HCT116 (cell line): ENCODE measurements at regions not wholly inside any gene's neighbourhood (a gene's known extent, or its start where the extent isn't known, plus 50 kb on each side); places are given as distances from the start of the nearest gene placed in this dataset.

Experiments used
- ATAC-seq: fragments of 200-7000 bp; cut with Tn5 transposase; 2 replicates; pipeline ENCODE4 v1.9.1; 2020; ENCODE audit warnings: mild to moderate bottlenecking, moderate library complexity
- BruUV-seq: library from RNA; stranded (reverse); fragments of 400-500 nt; replicated peaks from 2 replicates; lab custom pipeline; 2021; lab: Mats Ljungman, UMichigan
- CTCF ChIA-PET: fragments of 300-600 bp; sonication (Branson Sonifier 250); formaldehyde crosslinking; loops from one replicate; lab custom pipeline; 2021; ENCODE audit warnings: antibody characterized with exemption; lab: Charles Lee
- POLR2A ChIA-PET: fragments of 300-600, 350-600 bp; sonication (Branson Sonifier 250); formaldehyde crosslinking; loops from one replicate; lab custom pipeline; 2021; ENCODE audit warnings: antibody characterized with exemption; lab: Charles Lee
- RAD21 ChIA-PET, 2 experiments: fragments of 300-600 bp; sonication (Branson Sonifier 250); formaldehyde crosslinking; loops; one replicate each; lab custom pipeline; 2023; ENCODE audit warnings: low total read pairs in 2 of 2; ENCODE audit not compliant: uncharacterized antibody in 2 of 2, unreplicated experiment in 2 of 2, low non-redundant PET in 1 of 2; lab: Charles Lee
- DNase-seq: peaks from one replicate; pipeline ENCODE4 v3.0.0-alpha.2; 2010; ENCODE audit warnings: low read depth, low spot score
- H2AFZ ChIP-seq: fragments of 200-600 bp; shearing (Covaris generic), sonication (generic); 2 replicates; pipeline ENCODE4 v1.6.1; 2017; ENCODE audit warnings: low read depth, mixed run types, mixed read lengths, antibody characterized with exemption, low read length; ENCODE audit not compliant: poor library complexity, severe bottlenecking
- H3K27ac ChIP-seq: 2 replicates; pipeline ENCODE4 v1.5.1; 2012; ENCODE audit warnings: low read depth, low read length
- H3K27me3 ChIP-seq: fragments of 200-600 bp; sonication (generic); 2 replicates; pipeline ENCODE4 v1.6.1; 2016; ENCODE audit warnings: mixed run types, low read length, mixed read lengths; ENCODE audit not compliant: insufficient read depth
- H3K36me3 ChIP-seq, 2 experiments: fragments of 200-500 bp in 1 of 2; fragments of 200-600 bp in 1 of 2; sonication (Bioruptor generic) in 1 of 2; sonication (generic) in 1 of 2; 2 replicates each; pipeline versions ENCODE4 v1.5.1 to v1.6.1; 2014 to 2016; ENCODE audit warnings: low read length in 2 of 2, inconsistent platforms in 1 of 2, mixed read lengths in 1 of 2, mixed run types in 1 of 2; ENCODE audit not compliant: insufficient read depth in 2 of 2, control insufficient read depth in 1 of 2
- H3K4me1 ChIP-seq, 2 experiments: fragments of 200-600 bp in 1 of 2; sonication (generic) in 1 of 2; 2 replicates each; pipeline versions ENCODE4 v1.5.1 to v1.6.1; 2012 to 2017; ENCODE audit warnings: low read length in 2 of 2, inconsistent platforms in 1 of 2, mild to moderate bottlenecking in 1 of 2, mixed read lengths in 1 of 2, mixed run types in 1 of 2, moderate library complexity in 1 of 2; ENCODE audit not compliant: insufficient read depth in 2 of 2, control insufficient read depth in 1 of 2
- H3K4me2 ChIP-seq: fragments of 200-600 bp; sonication (generic); 2 replicates; pipeline ENCODE4 v1.6.1; 2017; ENCODE audit warnings: mixed run types, low read length, mixed read lengths
- H3K4me3 ChIP-seq, 2 experiments: fragments of 200-600 bp in 1 of 2; sonication (generic) in 1 of 2; replicated peaks in 1 of 2; 2 replicates each; pipeline ENCODE4 v1.5.1; 2011 to 2016; ENCODE audit warnings: low read length in 2 of 2, control low read depth in 1 of 2, low read depth in 1 of 2, mild to moderate bottlenecking in 1 of 2, mixed read lengths in 1 of 2, mixed run types in 1 of 2
- H3K79me2 ChIP-seq: fragments of 200-600 bp; sonication (generic); 2 replicates; pipeline ENCODE4 v1.6.1; 2017; ENCODE audit warnings: mild to moderate bottlenecking, mixed run types, low read length, moderate library complexity, mixed read lengths; ENCODE audit not compliant: insufficient read depth
- H3K9ac ChIP-seq: fragments of 200-600 bp; sonication (generic); 2 replicates; pipeline ENCODE4 v1.6.1; 2016; ENCODE audit warnings: low read length, mixed read lengths
- H3K9me2 ChIP-seq: fragments of 200-600 bp; sonication (generic), shearing (Covaris generic); 2 replicates; pipeline ENCODE4 v1.6.1; 2017; ENCODE audit warnings: mixed run types, mild to moderate bottlenecking, moderate library complexity; ENCODE audit not compliant: insufficient read depth
- H3K9me3 ChIP-seq, 2 experiments: fragments of 200-500 bp in 1 of 2; fragments of 200-600 bp in 1 of 2; sonication (Bioruptor generic) in 1 of 2; sonication (generic) in 1 of 2; 2 replicates each; pipeline ENCODE4 v1.6.1; 2014 to 2017; ENCODE audit warnings: low read length in 2 of 2, mixed read lengths in 2 of 2, inconsistent platforms in 1 of 2, low read depth in 1 of 2, mild to moderate bottlenecking in 1 of 2, mixed run types in 1 of 2, moderate library complexity in 1 of 2; ENCODE audit not compliant: control insufficient read depth in 1 of 2, insufficient read depth in 1 of 2
- H4K20me1 ChIP-seq: fragments of 200-600 bp; sonication (generic), shearing (Covaris generic); 2 replicates; pipeline ENCODE4 v1.6.1; 2017; ENCODE audit warnings: mixed run types, mild to moderate bottlenecking, moderate library complexity; ENCODE audit not compliant: insufficient read depth
- CBX3 ChIP-seq: IDR thresholded peaks from 2 replicates; pipeline ENCODE4 v1.6.1; 2012; ENCODE audit warnings: low read depth
- CTCF ChIP-seq, 3 experiments: fragments of 200-600 bp in 1 of 3; sonication (generic) in 1 of 3; IDR thresholded peaks in 2 of 3; conservative IDR thresholded peaks in 1 of 3; 2 replicates each; pipeline ENCODE4 v1.5.1; 2012 to 2017; ENCODE audit warnings: low read depth in 2 of 3, low read length in 2 of 3, antibody characterized with exemption in 1 of 3, borderline replicate concordance in 1 of 3, control low read depth in 1 of 3, mild to moderate bottlenecking in 1 of 3, mixed read lengths in 1 of 3, mixed run types in 1 of 3, moderate library complexity in 1 of 3; ENCODE audit not compliant: insufficient read depth in 1 of 3
- EGR1 ChIP-seq: IDR thresholded peaks from 2 replicates; pipeline ENCODE4 v1.6.1; 2012; ENCODE audit warnings: low read depth
- FOSL1 ChIP-seq: IDR thresholded peaks from 2 replicates; pipeline ENCODE4 v1.6.1; 2012; ENCODE audit warnings: low read depth
- JUND ChIP-seq: IDR thresholded peaks from 2 replicates; pipeline ENCODE4 v1.6.1; 2012
- POLR2AphosphoS5 ChIP-seq: IDR thresholded peaks from 2 replicates; pipeline ENCODE4 v1.6.1; 2011; ENCODE audit warnings: mild to moderate bottlenecking, low read depth, low read length, moderate library complexity
- RAD21 ChIP-seq: IDR thresholded peaks from 2 replicates; pipeline ENCODE4 v1.6.1; 2012; ENCODE audit warnings: low read depth, mild to moderate bottlenecking
- SIN3A ChIP-seq: IDR thresholded peaks from 2 replicates; pipeline ENCODE4 v1.6.1; 2012; ENCODE audit warnings: low read depth
- YY1 ChIP-seq: IDR thresholded peaks from 2 replicates; pipeline ENCODE4 v1.6.1; 2011; ENCODE audit warnings: low read length, low read depth, moderate library complexity, mild to moderate bottlenecking; ENCODE audit not compliant: insufficient replicate concordance; ENCODE audit errors: extremely low read depth
- ZBTB33 ChIP-seq: IDR thresholded peaks from 2 replicates; pipeline ENCODE4 v1.6.1; 2011; ENCODE audit warnings: mild to moderate bottlenecking, low read length, moderate library complexity; ENCODE audit not compliant: insufficient replicate concordance; ENCODE audit errors: extremely low read depth
- ZFX ChIP-seq: fragments of 450-650 bp; IDR thresholded peaks from 2 replicates; pipeline ENCODE4 v1.6.1; 2017
- ZNF274 ChIP-seq: fragments of 200-500 bp; sonication (Bioruptor generic); IDR thresholded peaks from 2 replicates; pipeline ENCODE4 v1.6.1; 2014; ENCODE audit warnings: mild to moderate bottlenecking, low read depth, low read length, inconsistent platforms
- intact Hi-C: fragments of 100-400 bp; cut with micrococcal nuclease; formaldehyde crosslinking; loops from 2 replicates; pipeline ENCODE4 v1.10.0; 2022
- TF ChIP-seq, protein P1 (sequence below): IDR thresholded peaks from 2 replicates; pipeline ENCODE4 v1.6.1; 2012

- H3K27ac ChIP-seq = no peak overlapping the region
- DNase-seq (no peak), ATAC-seq (no peak)
- H3K27me3 ChIP-seq = no peaks in the 10 kb centered on the region
- ChIA-PET POLR2A (no interaction called here), CTCF (no interaction called here), RAD21 (no interaction called here)
- intact Hi-C loops = no loop called here
- no peaks in the 10 kb centered on the region for H3K36me3 ChIP-seq
- H3K4me3 ChIP-seq = no peak overlapping the region
- H3K79me2 ChIP-seq = no peaks in the 10 kb centered on the region
- H4K20me1 ChIP-seq = no peaks in the 10 kb centered on the region
- TF ChIP-seq CBX3 = no peak
- TF ChIP-seq JUND = no peak
- no peak for TF ChIP-seq EGR1
- no peak for TF ChIP-seq ZNF274
- no TSS peak for BruUV-seq
- no peak overlapping the region for H2AFZ ChIP-seq
- no peaks in the 10 kb centered on the region for H3K4me1 ChIP-seq
- H3K9ac ChIP-seq = no peak overlapping the region
- H3K9me3 ChIP-seq = no peaks in the 10 kb centered on the region
- no peaks in the 10 kb centered on the region for H3K9me2 ChIP-seq
- H3K4me2 ChIP-seq = no peak overlapping the region
Observed at GRCh38 chr4:114758066-114758465, 159.5 kb downstream of the UGT8 start.

DNA sequence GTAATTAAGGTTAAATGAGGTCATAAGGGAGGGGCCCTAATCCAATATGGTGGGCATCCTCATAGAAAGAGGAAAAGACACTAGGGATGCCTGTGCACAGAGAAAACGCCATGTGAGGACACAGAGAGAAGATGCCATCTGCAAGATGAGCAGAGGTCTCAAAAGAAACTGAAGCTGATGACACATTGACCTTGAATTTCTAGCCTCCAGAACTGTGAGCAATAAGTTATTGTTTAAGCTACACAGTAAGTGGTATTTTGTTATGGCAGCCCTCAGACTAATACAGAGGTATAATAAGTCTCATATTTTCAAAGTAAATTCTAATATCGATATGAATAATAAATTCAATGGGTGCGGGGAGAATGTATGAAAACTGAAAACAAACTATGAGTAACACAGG lies 169.9 kb downstream of the UGT8 start:
- Histone ChIP-seq H3K4me3 (no peak overlapping the region), H3K9me3 (no peaks in the 10 kb centered on the region), H3K36me3 (no peaks in the 10 kb centered on the region), H4K20me1 (no peaks in the 10 kb centered on the region), H3K4me2 (no peak overlapping the region), H3K79me2 (no peaks in the 10 kb centered on the region), H3K9ac (no peak overlapping the region), H3K9me2 (no peaks in the 10 kb centered on the region), H3K27me3 (no peaks in the 10 kb centered on the region), H3K4me1 (no peaks in the 10 kb centered on the region), H3K27ac (no peak overlapping the region), H2AFZ (no peak overlapping the region)
- ChIA-PET RAD21 (no interaction called here), POLR2A (no interaction called here), CTCF (no interaction called here)
- TF ChIP-seq SIN3A (no peak), ZFX (no peak), RAD21 (no peak), CTCF (IDR thresholded peaks at IDR 0.05 in 2 of 3, conservative IDR thresholded peaks at IDR 0.05 in 1 of 3; ENCODE audit: borderline replicate concordance in 1 of 3, insufficient read depth in 1 of 3, low read depth in 2 of 3, low read length in 2 of 3) (no peak), YY1 (no peak), ZBTB33 (no peak), POLR2AphosphoS5 (no peak), FOSL1 (no peak)
- TF ChIP-seq, protein P1, sequence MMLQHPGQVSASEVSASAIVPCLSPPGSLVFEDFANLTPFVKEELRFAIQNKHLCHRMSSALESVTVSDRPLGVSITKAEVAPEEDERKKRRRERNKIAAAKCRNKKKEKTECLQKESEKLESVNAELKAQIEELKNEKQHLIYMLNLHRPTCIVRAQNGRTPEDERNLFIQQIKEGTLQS = no peak
- intact Hi-C loops = no loop called here
- BruUV-seq = no TSS peak
- DNase-seq (no peak), ATAC-seq (no peak)
